T-helper 9 cell (primary cell): ENCODE measurements at regions not wholly inside any gene's neighbourhood (a gene's known extent, or its start where the extent isn't known, plus 50 kb on each side); places are given as distances from the start of the nearest gene placed in this dataset.

Source experiments
- DNase-seq: peaks from one replicate; pipeline ENCODE4 v3.0.0-alpha.2; 2020

DNA sequence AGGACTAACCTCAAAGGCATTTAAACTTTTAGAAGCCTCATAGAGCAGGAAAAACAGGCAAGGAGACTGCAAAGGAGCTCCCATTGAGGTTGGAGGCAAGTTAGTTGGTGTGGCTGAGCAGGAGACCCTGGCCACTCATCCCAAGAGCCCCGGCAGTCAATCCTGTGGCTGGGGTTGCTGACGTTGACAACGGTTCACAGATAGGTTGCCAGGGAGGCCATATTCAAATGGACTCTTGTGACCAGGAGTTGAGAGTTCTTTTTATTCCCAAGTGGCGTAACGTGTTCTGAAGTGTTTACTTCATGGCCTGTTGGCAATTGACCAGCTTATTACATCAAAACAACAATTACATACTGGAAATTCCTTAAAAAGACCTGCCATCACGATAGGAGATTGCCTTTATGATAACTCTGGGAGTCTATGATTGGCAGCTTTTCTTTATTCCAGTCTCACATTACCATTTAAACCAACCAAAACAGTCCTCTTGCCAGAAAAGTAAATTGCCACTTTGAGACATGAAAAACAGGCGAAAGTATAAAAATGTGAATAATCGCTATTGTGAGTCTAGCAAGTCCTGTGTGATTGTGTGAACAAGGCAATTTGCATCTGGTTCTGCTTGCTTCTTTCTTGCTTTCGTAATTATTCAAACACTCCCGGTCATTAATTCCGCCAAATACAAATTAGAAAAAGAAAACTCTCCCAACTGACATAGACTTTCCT lies 394.9 kb downstream of the MED10 start:
- DNase-seq = no peak

DNA sequence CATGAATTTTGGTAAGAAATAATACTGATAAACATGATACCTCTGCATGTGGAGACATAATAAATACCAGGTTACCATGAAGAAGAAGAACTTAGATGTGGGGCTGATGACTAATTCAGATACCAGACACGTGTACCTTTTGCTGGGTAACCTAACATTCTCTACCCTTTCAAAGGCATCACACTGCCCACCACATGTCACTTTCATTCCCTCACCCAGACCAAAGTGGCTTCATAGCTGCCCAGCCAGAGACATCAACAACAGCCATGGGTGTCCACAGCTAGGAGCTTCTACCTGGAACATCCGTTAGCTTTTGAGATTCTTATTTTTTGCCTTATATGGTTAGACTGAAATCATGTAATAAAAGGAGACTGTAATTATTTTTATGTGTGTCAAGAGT lies 396.8 kb downstream of the MED10 start:
- DNase-seq = no peak

DNA sequence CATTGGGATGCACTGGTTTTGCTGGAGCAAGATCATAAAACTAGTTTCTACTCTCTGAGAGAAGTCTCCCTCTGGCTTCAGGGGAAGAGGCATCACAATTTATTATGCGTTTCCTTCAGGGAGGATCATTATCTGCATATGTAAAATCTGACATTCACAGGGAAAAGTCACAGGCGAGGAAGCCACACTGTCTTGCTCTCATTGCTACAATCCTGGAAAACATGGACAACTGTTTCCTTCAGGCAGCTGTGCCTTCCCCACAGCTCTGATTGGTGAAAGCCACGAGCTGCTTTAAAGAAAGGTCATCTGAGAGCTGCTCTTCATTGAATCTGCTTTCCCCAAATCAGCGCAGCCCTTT lies 397.8 kb downstream of the MED10 start:
- no peak for DNase-seq

DNA sequence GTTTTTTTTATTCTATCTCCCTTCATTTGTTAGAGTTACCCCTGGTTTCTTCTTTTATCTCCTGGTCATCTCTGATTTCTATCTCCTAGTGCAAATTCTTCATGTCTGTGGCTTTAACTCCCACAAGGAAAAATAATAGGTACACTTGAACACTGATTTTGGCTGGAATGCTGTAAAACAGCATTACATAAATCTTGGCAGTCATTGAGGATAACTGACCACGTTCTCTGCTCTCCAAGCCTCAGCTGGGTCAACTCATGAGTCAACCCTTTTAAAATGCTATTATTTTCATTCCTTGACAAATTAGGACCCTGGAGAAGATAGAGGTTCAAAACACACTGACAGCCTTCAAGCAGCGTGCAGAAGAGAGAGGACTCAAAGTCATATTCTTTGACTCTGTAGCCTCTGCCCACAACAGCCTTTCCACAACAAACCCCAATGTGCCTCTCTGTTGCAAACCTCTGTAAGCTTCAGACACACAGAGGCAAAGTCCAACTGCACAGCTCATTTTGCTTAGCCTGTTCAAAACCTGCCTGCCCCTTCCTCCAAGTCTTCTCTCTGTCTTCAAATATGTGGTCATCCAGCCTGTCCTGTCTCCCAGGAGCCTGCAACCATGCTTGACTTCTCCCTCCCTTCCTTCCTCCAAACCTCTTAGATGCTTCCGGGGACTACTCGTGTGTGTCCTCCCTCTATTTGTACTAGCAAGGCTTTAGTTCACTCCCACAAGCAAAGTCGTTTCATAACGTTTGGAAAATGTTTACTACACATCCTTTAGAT lies 398.4 kb downstream of the MED10 start:
- no peak for DNase-seq

DNA sequence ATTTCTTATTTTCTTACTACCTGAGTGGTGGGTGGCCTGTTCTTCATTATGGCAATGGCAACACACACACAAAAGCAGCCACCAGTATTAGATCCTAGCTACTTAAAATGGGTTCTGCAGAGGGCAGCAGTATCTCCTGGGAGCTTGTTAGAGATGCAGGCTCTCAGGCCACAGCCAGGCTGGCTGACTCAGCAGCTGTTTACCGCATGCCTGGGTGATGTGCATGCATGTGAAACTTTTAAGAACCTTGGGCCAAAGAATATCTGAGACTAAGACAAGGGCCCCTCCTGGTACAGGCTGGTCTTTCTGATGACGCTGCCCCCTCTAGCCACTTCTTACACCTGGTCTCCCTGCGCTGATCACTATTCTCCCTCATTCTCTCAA lies 399.0 kb downstream of the MED10 start:
- DNase-seq = no peak

DNA sequence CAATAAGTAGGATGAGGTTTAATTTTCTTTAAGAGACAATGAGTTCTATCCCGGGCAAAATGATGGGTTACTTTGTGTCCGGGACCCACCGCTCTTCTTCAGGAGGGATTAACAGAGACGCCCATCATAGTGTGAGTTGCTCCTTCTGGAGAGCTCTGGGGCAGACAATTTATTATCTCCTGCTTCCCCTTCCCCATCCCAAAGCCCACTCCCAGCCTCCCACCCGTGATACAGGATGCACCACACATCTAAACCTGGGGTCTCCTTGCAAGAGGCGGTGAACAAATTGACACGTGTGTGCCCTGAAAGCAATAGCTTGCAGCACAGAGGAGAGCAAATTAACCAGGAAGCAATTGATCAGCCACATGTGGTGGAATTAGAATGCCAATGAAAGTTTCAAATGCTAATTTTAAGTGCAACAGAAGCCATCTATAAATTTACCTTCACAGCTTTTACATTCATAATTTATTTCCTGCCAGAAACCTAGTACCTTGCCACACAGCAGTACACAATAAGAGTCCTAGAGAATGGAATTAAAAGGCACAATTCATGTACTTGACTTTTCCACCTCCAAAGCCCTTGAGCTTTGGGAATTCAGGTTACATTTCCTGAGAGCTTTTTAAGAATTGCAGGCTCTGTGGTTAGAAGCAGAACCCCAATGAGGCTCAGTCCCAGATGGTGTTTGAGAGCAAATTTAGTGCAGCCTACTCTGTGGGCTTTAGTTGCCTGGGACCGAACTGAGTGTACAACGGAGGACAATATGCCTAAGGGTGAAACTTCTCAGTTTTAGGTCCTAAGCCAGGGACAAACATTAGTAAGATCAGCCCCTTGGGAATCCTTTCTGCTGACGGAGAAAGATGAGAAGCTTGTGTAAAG lies 399.6 kb downstream of the MED10 start:
- DNase-seq = no peak

DNA sequence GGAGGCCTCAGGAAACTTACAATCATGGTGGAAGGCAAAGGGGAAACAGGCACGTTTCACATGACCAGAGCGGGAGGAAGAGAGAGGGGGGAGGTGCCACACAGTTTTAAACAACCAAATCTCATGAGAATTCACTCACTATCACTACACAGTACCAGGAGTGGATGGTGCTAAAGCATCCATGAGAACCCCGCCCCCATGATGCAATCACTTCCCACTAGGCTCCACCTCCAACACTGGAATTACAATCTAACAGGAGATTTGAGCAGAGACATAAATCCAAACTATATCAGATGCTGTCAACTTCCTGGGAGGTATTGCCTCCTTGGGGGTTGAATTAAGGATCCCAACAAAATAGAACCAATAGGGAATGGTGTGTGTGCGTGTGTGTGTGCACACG lies 407.1 kb downstream of the MED10 start:
- DNase-seq = no peak

DNA sequence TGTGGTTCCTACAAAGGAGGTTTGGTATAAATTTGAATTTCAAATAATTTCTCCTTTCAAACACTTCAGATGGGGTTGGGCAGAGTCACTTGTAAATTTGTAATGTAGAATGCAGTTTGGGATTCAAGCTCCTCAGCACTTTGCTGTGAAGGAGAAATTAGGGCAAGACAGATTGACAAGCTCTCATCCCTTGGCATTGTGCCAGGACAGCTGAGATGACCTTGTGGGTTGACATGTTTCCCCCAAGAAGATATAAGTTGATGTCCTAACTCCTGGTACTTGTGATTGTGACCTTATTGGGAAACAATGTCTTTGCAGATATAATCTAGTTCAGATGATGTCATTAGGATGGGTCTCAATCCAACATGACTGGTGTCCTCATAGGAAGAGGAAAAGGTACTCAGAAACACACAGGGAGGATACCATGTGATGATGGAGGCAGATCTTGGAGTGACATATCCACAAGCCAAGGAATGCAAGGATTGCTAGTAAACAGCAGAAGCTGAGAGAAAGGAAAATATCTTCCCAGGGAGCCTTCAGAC lies 408.3 kb downstream of the MED10 start:
- no peak for DNase-seq

DNA sequence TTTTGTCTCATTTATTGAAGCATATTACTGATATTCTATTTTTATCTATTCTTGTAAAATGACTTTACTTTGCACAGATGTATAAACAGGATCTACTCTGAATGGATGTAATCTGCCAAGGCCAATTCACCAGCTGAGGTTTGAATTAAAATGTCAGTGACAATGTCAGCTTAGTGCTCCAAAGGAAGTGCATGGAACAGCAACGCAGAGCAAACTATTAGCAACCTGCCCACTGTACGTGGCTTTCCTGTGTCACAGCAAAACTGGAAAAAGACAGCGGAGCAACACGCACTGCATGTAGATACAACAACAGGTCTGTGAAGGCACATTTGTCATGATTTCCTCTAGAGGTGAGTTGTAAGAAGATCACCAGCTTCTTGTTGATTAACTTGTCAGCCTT lies 409.4 kb downstream of the MED10 start:
- no peak for DNase-seq

DNA sequence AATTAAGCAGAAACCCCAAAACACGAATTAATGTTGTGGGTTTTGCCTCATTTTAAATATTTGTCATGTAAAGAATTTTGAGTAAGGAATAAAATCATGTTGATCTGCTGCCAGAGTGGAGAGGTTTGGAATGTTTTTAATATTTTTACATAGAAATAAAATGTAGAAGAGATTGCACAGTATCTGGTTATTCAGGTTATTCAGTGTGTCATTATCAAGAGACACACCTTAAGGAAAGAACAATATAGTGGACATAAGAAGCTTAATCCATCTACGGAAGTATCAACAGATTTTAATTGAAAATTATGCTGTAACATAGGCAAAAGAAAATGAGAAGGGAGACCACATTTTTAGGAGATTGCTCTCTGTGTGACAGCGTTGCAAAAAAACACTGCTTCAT lies 410.4 kb downstream of the MED10 start:
- no peak for DNase-seq

DNA sequence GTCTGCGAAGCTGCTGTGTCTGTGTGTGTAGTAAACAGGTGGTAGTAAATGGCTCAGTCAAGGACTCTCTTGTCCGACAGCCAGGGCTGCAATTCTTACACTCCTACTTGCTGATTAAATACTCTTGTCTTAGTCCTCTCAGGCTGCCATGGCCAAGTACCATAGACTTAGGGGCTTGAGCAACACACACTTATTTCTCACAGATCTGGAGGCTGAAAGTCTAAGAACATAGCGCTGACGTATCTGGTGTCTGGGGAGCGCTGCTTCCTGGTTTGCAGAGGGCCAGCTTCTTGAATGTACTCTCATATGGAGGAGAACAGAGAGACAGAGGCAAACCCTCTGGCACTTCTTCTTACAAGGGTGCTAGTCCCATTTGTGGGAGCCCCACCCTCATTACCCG lies 411.0 kb downstream of the MED10 start:
- DNase-seq = no peak

DNA sequence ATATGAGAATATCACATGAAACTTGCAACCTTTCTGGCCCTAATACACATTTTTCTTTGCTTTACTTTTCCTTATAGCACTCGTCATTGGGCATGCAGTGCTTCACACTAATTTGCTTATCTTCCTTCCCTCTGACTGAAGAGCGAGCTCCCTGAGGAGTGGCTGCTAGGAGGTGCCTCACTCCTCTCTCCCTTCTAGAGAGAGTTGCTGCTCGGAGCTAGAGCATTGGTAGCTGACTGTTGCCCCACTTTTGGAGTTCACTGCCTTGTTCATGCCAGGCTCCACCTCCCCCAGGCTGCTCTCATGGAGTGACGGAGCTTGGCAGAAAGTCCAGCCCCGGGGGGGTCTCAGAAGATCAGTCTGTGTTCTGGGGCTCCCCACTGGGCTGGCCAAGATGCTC lies 413.2 kb downstream of the MED10 start:
- DNase-seq = no peak

DNA sequence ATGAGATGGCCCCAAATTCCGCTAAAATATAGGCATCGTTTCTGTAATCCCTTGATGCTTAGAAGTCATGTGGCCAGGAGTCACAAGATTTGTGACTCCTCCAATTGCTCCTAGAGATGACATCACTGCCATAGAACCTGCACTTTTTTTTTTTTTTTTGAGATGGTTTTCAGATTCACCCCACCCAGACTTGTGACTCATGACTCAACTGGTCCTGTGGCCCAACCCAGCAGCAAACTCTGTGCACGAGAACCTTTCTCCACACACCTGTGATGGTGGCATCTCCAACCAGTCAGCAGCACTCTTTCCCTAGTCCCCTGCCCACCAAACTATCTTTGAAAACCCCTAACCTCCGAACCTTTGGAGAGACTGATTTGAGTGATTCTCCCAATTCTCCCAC lies 414.0 kb downstream of the MED10 start:
- DNase-seq = no peak

DNA sequence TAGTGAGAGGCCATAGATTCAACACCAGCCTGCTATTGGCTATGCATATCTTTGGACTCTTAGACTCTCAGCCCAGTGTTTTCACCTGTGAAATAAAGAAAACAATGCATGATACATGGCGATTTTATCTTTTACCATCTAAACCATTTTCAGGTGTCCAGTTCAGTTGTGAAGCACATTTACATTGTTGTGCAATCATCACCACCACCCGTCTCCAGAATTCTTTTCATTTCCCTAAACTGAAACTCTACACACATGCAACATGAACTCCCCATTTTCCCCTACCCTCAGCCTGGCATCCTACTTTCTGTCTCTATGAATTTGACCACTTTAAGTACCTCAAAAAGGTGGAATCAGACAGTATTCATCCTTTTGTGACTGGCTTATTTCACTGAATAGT lies 420.6 kb downstream of the MED10 start:
- DNase-seq = no peak

DNA sequence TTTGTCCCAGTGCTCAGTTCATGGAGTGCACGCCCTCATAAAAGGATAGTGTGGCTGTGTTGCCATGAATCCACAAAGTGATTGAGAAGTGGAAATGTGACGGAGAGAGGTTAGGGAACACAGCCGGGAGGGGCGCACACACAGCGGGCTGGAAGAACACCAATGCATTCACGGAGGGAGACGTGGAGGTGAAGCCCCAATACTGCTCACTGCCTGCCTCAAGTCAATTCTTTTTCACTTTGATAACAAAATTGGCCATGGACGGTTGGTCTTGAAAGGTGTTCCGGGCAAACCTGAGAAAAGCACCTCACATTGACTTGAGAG lies 424.1 kb downstream of the MED10 start:
- DNase-seq = no peak

DNA sequence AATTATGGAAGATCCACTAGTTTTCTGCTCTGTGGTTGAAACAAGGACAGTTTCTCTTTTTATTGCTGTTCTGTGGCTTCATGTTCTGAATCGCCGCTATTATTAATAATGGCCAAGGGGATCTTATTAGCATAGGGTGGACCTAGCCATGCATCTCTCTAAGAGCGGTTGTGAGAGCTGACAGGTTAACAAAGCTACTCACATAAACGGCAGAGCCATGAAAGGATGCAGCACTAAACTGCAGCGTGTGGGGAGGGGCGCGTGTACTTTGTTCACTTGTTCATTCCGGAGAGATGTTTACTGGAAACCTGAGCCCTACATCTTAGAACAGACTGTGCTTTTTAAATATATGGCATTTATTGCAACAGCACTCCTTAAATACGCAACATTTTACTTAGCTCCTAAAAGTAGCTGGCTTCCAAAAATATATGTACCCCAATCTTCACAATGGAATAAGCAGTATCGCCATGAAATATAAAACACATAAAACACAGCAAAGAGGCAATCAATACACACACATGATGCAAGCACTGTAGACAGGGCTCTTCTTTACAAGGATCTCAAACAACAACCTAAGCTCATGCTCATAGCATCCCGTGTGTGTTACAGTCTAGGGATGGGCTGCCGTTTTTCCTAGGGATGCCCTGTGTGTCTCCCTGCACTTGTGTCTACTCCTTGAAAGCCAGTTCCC lies 424.6 kb downstream of the MED10 start:
- no peak for DNase-seq

DNA sequence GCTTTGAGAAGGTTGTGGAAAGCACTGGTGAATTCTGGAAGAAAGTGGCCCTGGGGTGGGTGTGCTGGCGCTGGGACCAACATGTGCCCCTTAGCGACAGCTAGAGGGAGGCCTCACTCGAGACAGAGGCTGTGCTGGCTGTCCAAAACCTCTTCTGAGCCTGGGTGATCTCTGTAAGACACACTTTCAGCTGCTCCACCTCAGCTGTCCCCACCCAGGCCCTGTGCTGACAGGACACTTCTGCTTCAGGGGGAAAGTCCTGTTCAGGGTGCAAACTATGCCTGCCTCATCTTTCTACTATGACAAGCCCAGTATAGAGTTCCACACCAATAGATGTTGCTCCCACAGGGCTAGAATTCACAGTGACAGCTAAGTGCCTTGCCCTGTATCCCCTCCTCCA lies 426.4 kb downstream of the MED10 start:
- DNase-seq = no peak

DNA sequence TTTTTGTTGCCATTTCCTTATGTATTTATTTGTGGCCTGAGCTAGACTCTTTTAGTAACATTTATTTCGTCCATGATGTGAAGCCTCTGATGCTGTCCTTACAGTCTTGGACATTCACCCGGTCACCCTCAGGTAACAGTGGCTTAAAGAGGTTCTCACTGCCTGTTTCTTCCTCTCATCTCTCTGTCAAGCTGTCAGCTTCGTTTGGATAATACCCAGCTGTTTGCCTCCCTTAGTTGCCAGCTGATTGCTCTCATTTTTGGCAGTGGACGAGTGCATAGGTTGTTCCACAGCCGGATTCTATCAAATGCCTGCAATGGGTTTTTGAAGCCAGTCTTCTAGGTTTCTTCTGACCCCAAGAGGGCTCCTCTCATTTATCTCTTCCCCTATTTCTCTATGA lies 427.7 kb downstream of the MED10 start:
- DNase-seq = no peak

DNA sequence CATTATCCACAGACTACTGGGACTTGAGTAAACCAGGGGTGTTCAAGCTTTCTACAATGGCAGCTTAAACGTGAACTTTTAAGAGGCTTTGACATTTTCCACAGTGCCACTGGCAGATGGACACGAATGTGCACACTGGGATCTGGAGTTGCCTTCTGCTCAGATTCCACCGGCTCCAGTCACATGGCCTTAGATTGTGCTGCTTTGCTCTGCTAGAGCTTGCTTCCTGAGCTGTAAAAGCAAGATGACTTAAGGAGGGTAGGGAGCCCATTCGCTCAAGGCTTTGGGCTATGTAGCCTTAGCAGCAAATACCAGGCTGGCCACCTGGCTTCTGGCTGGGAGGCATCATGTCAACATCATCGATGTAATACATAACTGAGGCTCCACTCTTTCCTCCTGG lies 436.9 kb downstream of the MED10 start:
- DNase-seq = no peak

DNA sequence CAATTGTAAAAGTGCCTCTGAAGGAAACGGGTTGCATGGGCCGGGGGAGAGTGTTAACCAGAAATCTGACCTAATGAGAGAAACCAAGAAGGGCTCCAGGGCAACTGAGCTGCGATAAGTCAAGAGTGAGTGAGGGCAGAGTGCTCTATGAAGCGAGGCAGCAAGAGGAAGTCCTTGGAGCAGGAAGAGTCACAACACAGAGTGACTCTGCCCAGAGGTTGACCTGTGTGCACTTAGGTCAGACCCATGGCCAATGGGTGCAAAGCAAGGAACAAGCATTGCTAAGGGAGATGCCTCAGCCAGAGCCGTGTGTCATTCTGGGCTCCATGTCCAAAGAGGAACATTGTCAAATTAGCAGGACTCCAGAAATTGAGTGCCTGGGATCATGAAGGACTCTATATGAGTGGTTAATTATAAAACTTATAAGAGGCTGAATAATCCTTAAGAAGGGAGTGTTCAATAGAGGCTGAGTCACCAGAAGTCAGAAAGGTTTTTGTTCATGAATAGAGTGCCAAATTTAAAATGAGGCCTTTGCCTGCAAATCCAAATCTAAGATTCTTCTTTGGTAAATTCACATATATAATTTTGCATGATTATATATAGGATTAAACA lies 438.5 kb downstream of the MED10 start:
- no peak for DNase-seq

DNA sequence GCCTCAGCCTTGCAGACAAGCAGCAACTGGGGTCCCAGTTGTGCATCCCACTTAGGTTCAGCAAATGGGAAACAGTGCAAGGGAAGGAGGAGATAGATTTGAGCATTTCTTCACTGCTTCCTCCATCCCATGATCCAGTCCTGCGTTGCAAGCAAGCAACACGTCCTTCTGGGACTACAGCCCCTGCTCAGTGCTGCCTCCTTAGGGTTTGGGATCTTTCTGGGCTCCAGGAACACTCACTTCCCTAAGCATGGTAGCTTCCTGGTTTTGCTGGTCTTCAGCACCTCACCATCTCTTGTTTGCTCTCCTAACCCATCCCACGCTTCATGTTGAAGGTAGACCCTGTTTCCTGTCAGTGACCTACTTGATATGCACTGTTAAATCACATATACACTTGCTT lies 444.7 kb downstream of the MED10 start:
- DNase-seq = no peak

DNA sequence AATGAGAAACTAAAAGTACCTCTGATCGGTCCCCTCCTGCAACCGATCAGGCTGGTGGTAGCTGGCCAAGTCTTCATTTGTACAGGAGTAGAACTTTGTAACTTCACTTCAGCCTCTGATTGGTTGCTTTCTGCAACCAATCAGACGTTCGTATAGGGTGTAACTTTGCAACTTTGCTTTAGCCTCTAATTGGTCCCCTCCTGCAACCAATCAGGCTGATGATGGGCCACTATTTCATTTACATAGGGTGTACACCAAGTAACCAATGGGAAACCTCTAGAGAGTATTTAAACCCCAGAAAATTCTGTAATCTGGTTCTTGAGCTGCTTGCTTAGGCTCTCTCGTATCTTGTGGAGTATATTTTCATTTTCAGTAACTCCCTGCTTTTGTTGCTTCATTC lies 445.5 kb downstream of the MED10 start:
- DNase-seq = no peak

DNA sequence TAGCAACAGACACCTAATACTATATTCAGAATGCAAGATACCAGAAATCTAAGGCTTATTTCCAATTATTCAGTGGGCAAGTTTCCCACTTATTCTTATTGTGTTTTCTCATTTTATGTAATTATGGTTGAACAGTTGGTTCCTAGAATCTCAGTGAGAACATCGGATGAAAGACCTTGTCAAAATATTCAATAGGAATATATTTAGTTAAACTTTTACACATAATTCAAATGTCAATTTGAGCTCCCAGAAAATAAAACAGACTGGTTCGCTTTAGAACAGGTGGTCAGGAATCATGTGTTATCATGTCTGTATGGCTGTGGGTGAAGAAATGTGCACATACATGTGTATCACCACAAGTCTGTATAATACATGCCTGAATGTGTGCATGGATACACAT lies 447.8 kb downstream of the MED10 start:
- DNase-seq = no peak
